DOHH2 (cell line): ENCODE measurements at regions not wholly inside any gene's neighbourhood (a gene's known extent, or its start where the extent isn't known, plus 50 kb on each side); places are given as distances from the start of the nearest gene placed in this dataset.

Experiments used
- EZH2phosphoT487 ChIP-seq: fragments of 200-600 bp; sonication (generic); IDR thresholded peaks from 2 replicates; pipeline ENCODE4 v1.6.1; 2017; ENCODE audit warnings: borderline replicate concordance, mild to moderate bottlenecking, antibody characterized with exemption, low read length, moderate library complexity, mixed read lengths
- TF ChIP-seq, protein P1 (sequence below): fragments of 200-600 bp; sonication (generic); IDR thresholded peaks from one replicate; pipeline ENCODE4 v1.5.1; 2014; ENCODE audit warnings: antibody characterized with exemption, mild to moderate bottlenecking, low read depth, low read length; ENCODE audit not compliant: poor library complexity, severe bottlenecking

DNA sequence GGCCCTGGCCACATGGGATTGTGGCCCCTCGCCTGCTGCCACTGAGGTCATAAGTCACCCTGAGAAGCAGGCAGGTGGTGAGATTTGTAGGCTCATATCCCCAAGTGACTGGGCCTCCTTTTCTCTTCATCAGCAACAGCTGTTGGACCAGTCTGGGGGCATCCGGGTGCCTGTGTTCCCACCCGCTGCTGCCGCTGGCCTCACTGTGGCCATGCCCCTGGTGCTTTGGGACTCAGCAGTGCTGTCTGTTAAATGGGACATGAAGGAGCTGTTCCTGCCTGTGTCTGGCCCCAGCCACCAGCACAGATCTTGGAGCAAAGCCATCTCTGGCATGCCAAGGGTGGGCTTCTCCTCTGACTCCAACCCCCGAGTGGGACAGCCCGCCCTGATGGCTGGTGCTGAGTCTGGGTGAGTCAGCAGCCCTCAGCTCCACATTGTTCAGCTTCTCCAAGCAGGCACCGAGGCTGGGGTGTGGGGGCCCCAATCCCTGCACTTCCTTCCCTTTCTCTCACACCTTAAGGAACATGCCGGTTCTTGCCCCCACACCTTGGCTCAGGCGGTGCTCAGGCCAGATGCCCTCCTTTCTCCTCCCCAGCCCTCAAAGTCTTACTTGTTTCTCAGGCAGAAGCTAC is 207.9 kb downstream of the GLI2 start:
- TF ChIP-seq, protein P1, sequence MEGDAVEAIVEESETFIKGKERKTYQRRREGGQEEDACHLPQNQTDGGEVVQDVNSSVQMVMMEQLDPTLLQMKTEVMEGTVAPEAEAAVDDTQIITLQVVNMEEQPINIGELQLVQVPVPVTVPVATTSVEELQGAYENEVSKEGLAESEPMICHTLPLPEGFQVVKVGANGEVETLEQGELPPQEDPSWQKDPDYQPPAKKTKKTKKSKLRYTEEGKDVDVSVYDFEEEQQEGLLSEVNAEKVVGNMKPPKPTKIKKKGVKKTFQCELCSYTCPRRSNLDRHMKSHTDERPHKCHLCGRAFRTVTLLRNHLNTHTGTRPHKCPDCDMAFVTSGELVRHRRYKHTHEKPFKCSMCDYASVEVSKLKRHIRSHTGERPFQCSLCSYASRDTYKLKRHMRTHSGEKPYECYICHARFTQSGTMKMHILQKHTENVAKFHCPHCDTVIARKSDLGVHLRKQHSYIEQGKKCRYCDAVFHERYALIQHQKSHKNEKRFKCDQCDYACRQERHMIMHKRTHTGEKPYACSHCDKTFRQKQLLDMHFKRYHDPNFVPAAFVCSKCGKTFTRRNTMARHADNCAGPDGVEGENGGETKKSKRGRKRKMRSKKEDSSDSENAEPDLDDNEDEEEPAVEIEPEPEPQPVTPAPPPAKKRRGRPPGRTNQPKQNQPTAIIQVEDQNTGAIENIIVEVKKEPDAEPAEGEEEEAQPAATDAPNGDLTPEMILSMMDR = no peak
- TF ChIP-seq EZH2phosphoT487 = no peak
